Smooth muscle cell (in vitro differentiated cells): ENCODE measurements at regions not wholly inside any gene's neighbourhood (a gene's known extent, or its start where the extent isn't known, plus 50 kb on each side); places are given as distances from the start of the nearest gene placed in this dataset.

Experiments used
- DNase-seq: peaks from one replicate; lab custom pipeline; 2025; ENCODE audit not compliant: unreplicated experiment; lab: John Stamatoyannopoulos, UW
- H2AFZ ChIP-seq: fragments of 200-600 bp; sonication (generic); 2 replicates; pipeline ENCODE4 v1.6.0; 2016; ENCODE audit warnings: antibody characterized with exemption, low read depth, mild to moderate bottlenecking
- H3F3A ChIP-seq: fragments of 200-600 bp; sonication (generic); 2 replicates; pipeline ENCODE4 v1.6.0; 2017; ENCODE audit warnings: antibody characterized with exemption, low read depth
- H3K27ac ChIP-seq: fragments of 200-600 bp; sonication (generic); 2 replicates; pipeline ENCODE4 v1.5.1; 2016; ENCODE audit warnings: low read depth, mild to moderate bottlenecking
- H3K27me3 ChIP-seq: fragments of 200-600 bp; sonication (generic); 2 replicates; pipeline ENCODE4 v1.6.1; 2016; ENCODE audit warnings: low read depth, mild to moderate bottlenecking
- H3K36me3 ChIP-seq: fragments of 200-600 bp; sonication (generic); 2 replicates; pipeline ENCODE4 v1.5.1; 2016; ENCODE audit warnings: low read depth
- H3K4me1 ChIP-seq: fragments of 200-600 bp; sonication (generic); 2 replicates; pipeline ENCODE4 v1.5.1; 2016; ENCODE audit warnings: low read depth
- H3K4me2 ChIP-seq: fragments of 200-600 bp; sonication (generic); 2 replicates; pipeline ENCODE4 v1.6.0; 2016; ENCODE audit warnings: mild to moderate bottlenecking
- H3K4me3 ChIP-seq: fragments of 200-600 bp; sonication (generic); 2 replicates; pipeline ENCODE4 v1.5.1; 2016; ENCODE audit warnings: mild to moderate bottlenecking
- H3K79me2 ChIP-seq: fragments of 200-600 bp; sonication (generic); 2 replicates; pipeline ENCODE4 v1.6.0; 2016; ENCODE audit warnings: low read depth, mild to moderate bottlenecking
- H3K9ac ChIP-seq: fragments of 200-600 bp; sonication (generic); 2 replicates; pipeline ENCODE4 v1.6.0; 2016; ENCODE audit warnings: low read depth
- H3K9me3 ChIP-seq: fragments of 200-600 bp; sonication (generic); replicated peaks from 2 replicates; pipeline ENCODE4 v1.5.1; 2016; ENCODE audit warnings: low read depth
- H4K20me1 ChIP-seq: fragments of 200-600 bp; sonication (generic); 2 replicates; pipeline ENCODE4 v1.6.0; 2016; ENCODE audit warnings: low read depth
- WGBS: methylation state at CpG from one replicate; pipeline ENCODE4 v1.1.7; 2016; ENCODE audit warnings: low lambda C conversion rate; 5-methylcytosine and 5-hydroxymethylcytosine counted together
- TF ChIP-seq, protein P1 (sequence below): fragments of 200-600 bp; sonication (generic); IDR thresholded peaks from 2 replicates; pipeline ENCODE4 v1.5.1; 2017; ENCODE audit warnings: borderline replicate concordance, mild to moderate bottlenecking, antibody characterized with exemption; ENCODE audit not compliant: insufficient read depth, poor library complexity, severe bottlenecking

GRCh38 chr14:71680736-71681387 lies 251.4 kb upstream of the RGS6 start:
- H3K36me3 ChIP-seq = no peaks in the 10 kb centered on the region
- H3K9ac ChIP-seq = no peak overlapping the region
- no peak overlapping the region for H3K4me2 ChIP-seq
- H3F3A ChIP-seq = no peaks in the 10 kb centered on the region
- H3K79me2 ChIP-seq = peaks cover 4% of the 10 kb centered on the region
- peaks cover 16% of the 10 kb centered on the region for H3K4me1 ChIP-seq
- H2AFZ ChIP-seq = no peak overlapping the region
- 84% methylated on average over 10 of the region's 10 CpGs for WGBS
- no peak for DNase-seq
- H3K9me3 ChIP-seq = no peaks in the 10 kb centered on the region
- no peak overlapping the region for H3K27ac ChIP-seq
- TF ChIP-seq, protein P1, sequence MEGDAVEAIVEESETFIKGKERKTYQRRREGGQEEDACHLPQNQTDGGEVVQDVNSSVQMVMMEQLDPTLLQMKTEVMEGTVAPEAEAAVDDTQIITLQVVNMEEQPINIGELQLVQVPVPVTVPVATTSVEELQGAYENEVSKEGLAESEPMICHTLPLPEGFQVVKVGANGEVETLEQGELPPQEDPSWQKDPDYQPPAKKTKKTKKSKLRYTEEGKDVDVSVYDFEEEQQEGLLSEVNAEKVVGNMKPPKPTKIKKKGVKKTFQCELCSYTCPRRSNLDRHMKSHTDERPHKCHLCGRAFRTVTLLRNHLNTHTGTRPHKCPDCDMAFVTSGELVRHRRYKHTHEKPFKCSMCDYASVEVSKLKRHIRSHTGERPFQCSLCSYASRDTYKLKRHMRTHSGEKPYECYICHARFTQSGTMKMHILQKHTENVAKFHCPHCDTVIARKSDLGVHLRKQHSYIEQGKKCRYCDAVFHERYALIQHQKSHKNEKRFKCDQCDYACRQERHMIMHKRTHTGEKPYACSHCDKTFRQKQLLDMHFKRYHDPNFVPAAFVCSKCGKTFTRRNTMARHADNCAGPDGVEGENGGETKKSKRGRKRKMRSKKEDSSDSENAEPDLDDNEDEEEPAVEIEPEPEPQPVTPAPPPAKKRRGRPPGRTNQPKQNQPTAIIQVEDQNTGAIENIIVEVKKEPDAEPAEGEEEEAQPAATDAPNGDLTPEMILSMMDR = no peak
- no peak overlapping the region for H3K4me3 ChIP-seq
- no peaks in the 10 kb centered on the region for H4K20me1 ChIP-seq
- no peaks in the 10 kb centered on the region for H3K27me3 ChIP-seq

- H3K4me2 ChIP-seq = peak overlapping the region; percentile 4
- peaks cover 16% of the 10 kb centered on the region for H3K4me1 ChIP-seq
- H3F3A ChIP-seq = no peaks in the 10 kb centered on the region
- no peak overlapping the region for H3K4me3 ChIP-seq
- 69% methylated on average over 3 of the region's 3 CpGs for WGBS
- H3K9me3 ChIP-seq = no peaks in the 10 kb centered on the region
- peak overlapping the region; percentile 24 for H3K27ac ChIP-seq
- TF ChIP-seq, protein P1 = no peak
- peaks cover 4% of the 10 kb centered on the region for H3K79me2 ChIP-seq
- no peaks in the 10 kb centered on the region for H4K20me1 ChIP-seq
- H3K36me3 ChIP-seq = no peaks in the 10 kb centered on the region
- H3K27me3 ChIP-seq = no peaks in the 10 kb centered on the region
- H2AFZ ChIP-seq = no peak overlapping the region
- DNase-seq = no peak
- H3K9ac ChIP-seq = no peak overlapping the region
Measured at GRCh38 chr14:71682337-71682736, 249.9 kb upstream of the RGS6 start.

GRCh38 chr14:71684323-71684722 lies 247.9 kb upstream of the RGS6 start:
- no peak overlapping the region for H3K4me2 ChIP-seq
- no peaks in the 10 kb centered on the region for H4K20me1 ChIP-seq
- H3K4me3 ChIP-seq = no peak overlapping the region
- WGBS = 98% methylated on average over 15 of the region's 15 CpGs
- no peaks in the 10 kb centered on the region for H3F3A ChIP-seq
- H3K9me3 ChIP-seq = no peaks in the 10 kb centered on the region
- no peaks in the 10 kb centered on the region for H3K36me3 ChIP-seq
- peaks cover 4% of the 10 kb centered on the region for H3K79me2 ChIP-seq
- no peak overlapping the region for H2AFZ ChIP-seq
- H3K4me1 ChIP-seq = peaks cover 16% of the 10 kb centered on the region
- H3K27me3 ChIP-seq = no peaks in the 10 kb centered on the region
- no peak overlapping the region for H3K27ac ChIP-seq
- H3K9ac ChIP-seq = no peak overlapping the region
- DNase-seq = no peak
- TF ChIP-seq, protein P1 = no peak

DNA sequence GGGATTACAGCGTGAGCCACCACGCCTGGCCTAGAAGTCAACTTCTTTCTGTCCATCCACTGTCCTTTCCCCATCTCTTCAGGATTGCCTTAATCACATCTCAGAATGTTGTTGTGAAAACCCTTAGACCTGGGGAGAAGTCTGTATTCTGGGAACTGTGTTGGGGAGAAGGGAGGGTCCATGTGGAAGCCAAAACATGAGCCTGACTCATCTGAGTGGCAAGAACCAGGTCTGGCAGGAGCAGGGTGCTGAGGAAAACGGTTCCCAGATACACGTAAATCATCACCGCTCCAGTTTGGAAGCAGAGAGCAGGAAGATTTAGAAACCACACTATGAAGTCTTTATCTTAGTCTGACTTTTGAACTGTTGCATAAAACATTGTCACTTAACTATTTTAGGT lies 245.6 kb upstream of the RGS6 start:
- TF ChIP-seq, protein P1 = no peak
- Histone ChIP-seq H3K79me2 (no peaks in the 10 kb centered on the region), H3K9ac (no peak overlapping the region), H3K27ac (peak overlapping the region; percentile 53), H2AFZ (no peak overlapping the region), H3F3A (peaks cover 6% of the 10 kb centered on the region), H3K4me2 (peak overlapping the region; percentile 27), H3K9me3 (no peaks in the 10 kb centered on the region), H3K4me3 (no peak overlapping the region), H4K20me1 (no peaks in the 10 kb centered on the region), H3K27me3 (no peaks in the 10 kb centered on the region), H3K4me1 (peaks cover 5% of the 10 kb centered on the region), H3K36me3 (peaks cover 7% of the 10 kb centered on the region)
- DNase-seq = no peak
- WGBS = 46% methylated on average over 5 of the region's 5 CpGs
